ENCODE measurements at regions not wholly inside any gene's neighbourhood (a gene's known extent, or its start where the extent isn't known, plus 50 kb on each side); places are given as distances from the start of the nearest gene placed in this dataset.

GRCh38 chr9:108441251-108441650 lies 414.5 kb downstream of the ACTL7B start:
- Mint-ChIP-seq H3K27me3 (ENCODE audit: low read depth) (no peaks in the 10 kb centered on the region), H3K4me1 (peaks cover 21% of the 10 kb centered on the region), H3K36me3 (ENCODE audit: low read depth) (peaks cover 3% of the 10 kb centered on the region), H3K4me3 (no peak overlapping the region), H3K27ac (ENCODE audit: unreplicated experiment) (no peak overlapping the region), H3K9me3 (peaks cover 5% of the 10 kb centered on the region)
- no peak for DNase-seq (ENCODE audit: low read depth, low spot score)
- TF ChIP-seq CTCF (conservative IDR thresholded peaks at IDR 0.05), result no peak

GRCh38 chr9:108439947-108440346 lies 415.8 kb downstream of the ACTL7B start:
- Mint-ChIP-seq H3K27me3 (ENCODE audit: low read depth) (no peaks in the 10 kb centered on the region), H3K27ac (ENCODE audit: unreplicated experiment) (no peak overlapping the region)

GRCh38 chr9:108437656-108438055 lies 418.1 kb downstream of the ACTL7B start:
- Mint-ChIP-seq H3K4me1 (peaks cover 2% of the 10 kb centered on the region), H3K27me3 (ENCODE audit: low read depth) (no peaks in the 10 kb centered on the region), H3K36me3 (ENCODE audit: low read depth) (no peaks in the 10 kb centered on the region), H3K9me3 (no peaks in the 10 kb centered on the region), H3K27ac (ENCODE audit: unreplicated experiment) (no peak overlapping the region), H3K4me3 (no peak overlapping the region)
- DNase-seq (ENCODE audit: low read depth, low spot score), result no peak
- TF ChIP-seq CTCF (conservative IDR thresholded peaks at IDR 0.05), result no peak

More at GRCh38 chr9:108439947-108440346, 415.8 kb downstream of the ACTL7B start:
- no peak for DNase-seq (ENCODE audit: low read depth, low spot score)
- Mint-ChIP-seq H3K9me3 (peaks cover 2% of the 10 kb centered on the region), H3K4me1 (peaks cover 12% of the 10 kb centered on the region), H3K4me3 (no peak overlapping the region), H3K36me3 (ENCODE audit: low read depth) (no peaks in the 10 kb centered on the region)
- no peak for TF ChIP-seq CTCF (conservative IDR thresholded peaks at IDR 0.05)

- Mint-ChIP-seq H3K36me3 (ENCODE audit: low read depth) (no peaks in the 10 kb centered on the region), H3K9me3 (peaks cover 3% of the 10 kb centered on the region), H3K27ac (ENCODE audit: unreplicated experiment) (no peak overlapping the region), H3K27me3 (ENCODE audit: low read depth) (no peaks in the 10 kb centered on the region), H3K4me3 (no peak overlapping the region), H3K4me1 (no peaks in the 10 kb centered on the region)
- no peak for DNase-seq (ENCODE audit: low read depth, low spot score)
- no peak for TF ChIP-seq CTCF (conservative IDR thresholded peaks at IDR 0.05)
These were observed 419.3 kb downstream of the ACTL7B start for GRCh38 chr9:108436448-108436847.

- H3K4me3 Mint-ChIP-seq, result no peak overlapping the region
- no peaks in the 10 kb centered on the region for H3K27me3 Mint-ChIP-seq (ENCODE audit: low read depth)
- H3K9me3 Mint-ChIP-seq, result peaks cover 11% of the 10 kb centered on the region
- peaks cover 4% of the 10 kb centered on the region for H3K36me3 Mint-ChIP-seq (ENCODE audit: low read depth)
- no peak for TF ChIP-seq CTCF (conservative IDR thresholded peaks at IDR 0.05)
- H3K4me1 Mint-ChIP-seq, result no peaks in the 10 kb centered on the region
- DNase-seq (ENCODE audit: low read depth, low spot score), result no peak
- H3K27ac Mint-ChIP-seq (ENCODE audit: unreplicated experiment), result no peak overlapping the region
These were observed 421.3 kb downstream of the ACTL7B start for GRCh38 chr9:108434502-108434901.

- TF ChIP-seq CTCF (conservative IDR thresholded peaks at IDR 0.05), result no peak
- no peak for DNase-seq (ENCODE audit: low read depth, low spot score)
- Mint-ChIP-seq H3K9me3 (peaks cover 12% of the 10 kb centered on the region), H3K4me1 (no peaks in the 10 kb centered on the region), H3K4me3 (no peak overlapping the region), H3K36me3 (ENCODE audit: low read depth) (peaks cover 4% of the 10 kb centered on the region), H3K27me3 (ENCODE audit: low read depth) (no peaks in the 10 kb centered on the region), H3K27ac (ENCODE audit: unreplicated experiment) (no peak overlapping the region)
These were observed 421.8 kb downstream of the ACTL7B start for GRCh38 chr9:108434036-108434435.

Data from neural crest cell (in vitro differentiated cells).